Upper lobe of right lung (tissue), 1 donor: ENCODE measurements at regions not wholly inside any gene's neighbourhood (a gene's known extent, or its start where the extent isn't known, plus 50 kb on each side); places are given as distances from the start of the nearest gene placed in this dataset.

Experiments used
- ATAC-seq: fragments of 200-7000 bp; cut with Tn5 transposase; one replicate; pipeline ENCODE4 v1.9.1; 2020; ENCODE audit warnings: mild to moderate bottlenecking, moderate library complexity
- DNase-seq: peaks from one replicate; pipeline ENCODE4 v3.0.0-alpha.2; 2020
- H3K27ac ChIP-seq: fragments of 200-600 bp; one replicate; pipeline ENCODE4 v1.8.0; 2022
- H3K27me3 ChIP-seq: fragments of 200-600 bp; one replicate; pipeline ENCODE4 v1.8.0; 2022; ENCODE audit warnings: mild to moderate bottlenecking
- H3K36me3 ChIP-seq: fragments of 200-600 bp; one replicate; pipeline ENCODE4 v1.8.0; 2022
- H3K4me1 ChIP-seq: fragments of 200-600 bp; one replicate; pipeline ENCODE4 v1.8.0; 2022
- H3K4me3 ChIP-seq: fragments of 200-600 bp; one replicate; pipeline ENCODE4 v1.8.0; 2022; ENCODE audit warnings: mild to moderate bottlenecking
- H3K9me3 ChIP-seq: fragments of 200-600 bp; one replicate; pipeline ENCODE4 v1.8.0; 2022
- intact Hi-C: fragments of 100-400 bp; cut with DNase I; formaldehyde crosslinking; loops from one replicate; pipeline ENCODE4 v1.11.0; 2022
- TF ChIP-seq, protein P1 (sequence below): fragments of 200-600 bp; IDR thresholded peaks from one replicate; pipeline ENCODE4 v1.8.0; 2022; ENCODE audit warnings: antibody characterized with exemption
- donor health status: DM: no; HTN: yes; CAD: no; lungs with severe emphysema.

DNA sequence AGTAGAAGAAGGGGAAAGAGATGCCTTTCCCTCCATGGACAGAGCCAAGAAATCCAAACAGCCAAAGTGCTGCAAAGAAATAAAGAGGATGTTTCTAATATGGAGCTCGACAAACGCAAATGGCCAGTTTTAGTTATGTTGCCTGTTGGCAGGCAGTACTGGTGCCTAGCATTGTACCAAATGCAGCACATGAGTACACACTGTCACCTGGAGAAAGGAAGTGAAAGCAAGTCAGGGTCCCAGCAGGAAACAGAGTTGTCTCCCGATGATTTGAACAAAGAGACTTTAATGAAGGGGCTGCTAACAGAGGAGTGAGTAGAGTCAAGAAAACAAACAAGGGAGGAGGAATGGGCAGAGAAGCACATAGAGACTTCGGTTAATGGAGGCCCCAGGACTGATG lies 623.0 kb downstream of the BCL11A start:
- Histone ChIP-seq H3K36me3 (no peaks in the 10 kb centered on the region), H3K27me3 (peaks cover 9% of the 10 kb centered on the region), H3K4me3 (no peak overlapping the region), H3K9me3 (no peaks in the 10 kb centered on the region), H3K4me1 (no peaks in the 10 kb centered on the region), H3K27ac (no peak overlapping the region)
- no peak for ATAC-seq
- intact Hi-C loops = no loop called here
- no peak for DNase-seq
- TF ChIP-seq, protein P1, sequence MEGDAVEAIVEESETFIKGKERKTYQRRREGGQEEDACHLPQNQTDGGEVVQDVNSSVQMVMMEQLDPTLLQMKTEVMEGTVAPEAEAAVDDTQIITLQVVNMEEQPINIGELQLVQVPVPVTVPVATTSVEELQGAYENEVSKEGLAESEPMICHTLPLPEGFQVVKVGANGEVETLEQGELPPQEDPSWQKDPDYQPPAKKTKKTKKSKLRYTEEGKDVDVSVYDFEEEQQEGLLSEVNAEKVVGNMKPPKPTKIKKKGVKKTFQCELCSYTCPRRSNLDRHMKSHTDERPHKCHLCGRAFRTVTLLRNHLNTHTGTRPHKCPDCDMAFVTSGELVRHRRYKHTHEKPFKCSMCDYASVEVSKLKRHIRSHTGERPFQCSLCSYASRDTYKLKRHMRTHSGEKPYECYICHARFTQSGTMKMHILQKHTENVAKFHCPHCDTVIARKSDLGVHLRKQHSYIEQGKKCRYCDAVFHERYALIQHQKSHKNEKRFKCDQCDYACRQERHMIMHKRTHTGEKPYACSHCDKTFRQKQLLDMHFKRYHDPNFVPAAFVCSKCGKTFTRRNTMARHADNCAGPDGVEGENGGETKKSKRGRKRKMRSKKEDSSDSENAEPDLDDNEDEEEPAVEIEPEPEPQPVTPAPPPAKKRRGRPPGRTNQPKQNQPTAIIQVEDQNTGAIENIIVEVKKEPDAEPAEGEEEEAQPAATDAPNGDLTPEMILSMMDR = no peak

DNA sequence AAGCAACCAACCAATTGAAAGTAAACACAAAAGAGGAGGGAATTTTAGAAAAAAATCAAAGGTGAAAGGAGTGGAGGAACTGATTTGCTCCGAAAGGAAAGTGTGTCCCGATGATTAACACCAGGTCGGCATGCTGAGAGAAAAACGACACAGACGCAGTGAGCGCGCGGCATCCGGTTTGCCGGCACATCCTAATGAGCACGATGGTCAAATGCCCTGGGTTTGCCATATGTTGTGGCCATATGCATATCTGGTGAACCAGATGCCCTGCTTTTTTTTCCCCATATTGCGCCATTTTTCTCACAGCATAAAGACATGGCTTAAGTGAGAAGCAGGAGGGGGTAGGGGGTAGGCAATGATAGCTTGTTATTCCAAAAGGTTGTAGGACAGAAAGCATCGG lies 626.7 kb downstream of the BCL11A start:
- Histone ChIP-seq H3K27me3 (peaks cover 9% of the 10 kb centered on the region), H3K9me3 (no peaks in the 10 kb centered on the region), H3K27ac (no peak overlapping the region), H3K4me1 (no peaks in the 10 kb centered on the region), H3K36me3 (no peaks in the 10 kb centered on the region), H3K4me3 (no peak overlapping the region)
- DNase-seq = no peak
- ATAC-seq = no peak
- TF ChIP-seq, protein P1 = no peak
- intact Hi-C loops = no loop called here

DNA sequence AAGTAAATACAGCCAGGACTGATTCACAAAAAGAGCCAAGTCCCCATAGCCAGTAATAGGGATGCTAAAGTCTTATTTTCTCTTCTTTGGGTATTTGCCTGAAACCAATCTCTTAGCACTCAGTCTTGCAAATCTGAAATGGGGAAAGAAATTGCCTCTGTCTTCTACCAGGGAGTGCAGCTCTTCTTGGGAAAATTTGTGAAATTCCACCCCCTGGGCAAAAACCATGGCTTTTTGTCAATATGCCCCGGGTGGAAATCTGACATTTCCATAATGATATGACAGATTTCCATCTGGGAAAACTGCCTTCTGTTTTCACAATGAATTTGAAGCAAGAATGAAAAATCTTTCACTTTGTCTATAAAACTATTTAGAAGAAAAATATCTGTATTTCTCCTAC lies 628.1 kb downstream of the BCL11A start:
- Histone ChIP-seq H3K27ac (no peak overlapping the region), H3K36me3 (no peaks in the 10 kb centered on the region), H3K27me3 (peaks cover 9% of the 10 kb centered on the region), H3K4me1 (no peaks in the 10 kb centered on the region), H3K9me3 (no peaks in the 10 kb centered on the region), H3K4me3 (no peak overlapping the region)
- TF ChIP-seq, protein P1 = no peak
- ATAC-seq (no peak), DNase-seq (no peak)
- intact Hi-C loops = no loop called here

DNA sequence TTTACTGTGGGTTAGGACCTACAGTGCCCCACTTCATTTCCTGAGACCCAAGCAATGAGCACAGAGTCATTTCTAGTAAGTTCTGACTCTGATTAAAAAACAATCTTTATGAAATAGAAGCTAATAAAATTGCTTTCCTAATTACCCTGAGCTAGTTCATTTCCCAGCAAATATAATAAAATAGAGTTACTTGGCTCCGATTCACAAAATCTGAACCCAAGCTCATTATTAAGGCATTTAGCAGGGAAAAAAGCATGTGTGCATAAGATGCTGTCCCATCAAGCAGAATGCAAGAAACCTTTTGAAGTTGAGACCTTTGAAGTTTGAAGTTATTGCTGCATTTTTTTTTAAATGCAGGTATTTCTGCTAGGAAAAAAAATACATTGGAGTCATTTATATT lies 629.1 kb downstream of the BCL11A start:
- intact Hi-C loops = no loop called here

DNA sequence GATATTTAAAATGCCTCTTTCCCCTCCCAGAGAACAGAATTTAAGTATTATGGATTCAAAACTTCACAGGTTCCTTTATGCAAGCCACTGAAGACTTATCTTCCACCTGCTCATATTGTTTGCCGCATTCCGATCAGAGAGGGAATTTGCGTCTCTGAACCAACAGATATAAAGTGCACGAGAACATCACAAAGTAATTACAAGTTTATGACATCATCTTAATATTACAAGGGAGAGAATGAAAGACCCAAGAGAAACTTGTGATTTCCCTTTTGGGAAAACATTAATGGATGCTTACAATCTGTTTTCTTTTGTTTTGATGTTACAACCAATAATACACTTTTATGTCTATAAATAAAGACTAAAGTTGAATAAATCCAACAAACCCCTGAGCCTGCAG lies 631.0 kb downstream of the BCL11A start:
- TF ChIP-seq, protein P1 = no peak
- Histone ChIP-seq H3K36me3 (no peaks in the 10 kb centered on the region), H3K4me1 (no peaks in the 10 kb centered on the region), H3K27me3 (peaks cover 8% of the 10 kb centered on the region), H3K4me3 (no peak overlapping the region), H3K9me3 (no peaks in the 10 kb centered on the region), H3K27ac (no peak overlapping the region)
- intact Hi-C loops = no loop called here
- no peak for ATAC-seq
- no peak for DNase-seq

More for the DNA sequence above, 629.1 kb downstream of the BCL11A start:
- DNase-seq (no peak), ATAC-seq (no peak)
- H3K4me1 ChIP-seq = no peaks in the 10 kb centered on the region
- peaks cover 9% of the 10 kb centered on the region for H3K27me3 ChIP-seq
- H3K4me3 ChIP-seq = no peak overlapping the region
- no peaks in the 10 kb centered on the region for H3K9me3 ChIP-seq
- no peaks in the 10 kb centered on the region for H3K36me3 ChIP-seq
- TF ChIP-seq, protein P1 = no peak
- no peak overlapping the region for H3K27ac ChIP-seq

DNA sequence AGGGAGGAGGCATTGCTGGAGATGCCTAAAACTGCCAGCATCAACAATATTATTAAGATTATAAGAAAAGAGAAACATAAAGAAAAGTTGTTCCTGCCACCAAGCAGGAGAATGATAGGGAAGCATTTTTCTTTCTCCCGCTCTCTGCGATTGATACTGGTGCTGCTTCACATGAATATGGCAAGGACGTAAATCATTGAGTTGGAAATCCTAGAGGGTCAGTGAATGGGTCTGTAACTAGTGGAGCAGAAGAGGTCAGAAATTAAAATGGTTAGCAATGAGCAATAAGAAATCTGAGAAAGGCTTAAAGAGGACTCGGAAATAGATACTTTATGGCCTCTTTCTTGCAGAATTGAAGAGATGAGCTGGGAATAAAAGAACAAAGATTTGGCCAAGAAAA lies 631.7 kb downstream of the BCL11A start:
- ATAC-seq = no peak
- Histone ChIP-seq H3K27me3 (peaks cover under 1% of the 10 kb centered on the region), H3K36me3 (no peaks in the 10 kb centered on the region), H3K4me3 (no peak overlapping the region), H3K9me3 (no peaks in the 10 kb centered on the region), H3K4me1 (no peaks in the 10 kb centered on the region), H3K27ac (no peak overlapping the region)
- TF ChIP-seq, protein P1 = no peak
- no peak for DNase-seq
- intact Hi-C loops = no loop called here
